T-helper 1 cell treated with Interleukin-12 subunit alpha and Interleukin-12 subunit beta and Interleukin-4 antibody, amounts not matched to agents 30 ng/mL and 1 ng/mL, for 36 hours (primary cell): ENCODE measurements at regions not wholly inside any gene's neighbourhood (a gene's known extent, or its start where the extent isn't known, plus 50 kb on each side); places are given as distances from the start of the nearest gene placed in this dataset.

Source experiments
- intact Hi-C: fragments of 100-400 bp; cut with micrococcal nuclease; formaldehyde crosslinking; loops from one replicate; pipeline ENCODE4 v1.15.1; 2024

- intact Hi-C loops, result loop anchor here (1.0 to 10.0 kb wide), 2 partner anchors 8 to 1625 kb away; no protein-coding TSS in a partner anchor
Measured at GRCh38 chr11:62030071-62030684, 62.7 kb upstream of the FTH1 start.

DNA sequence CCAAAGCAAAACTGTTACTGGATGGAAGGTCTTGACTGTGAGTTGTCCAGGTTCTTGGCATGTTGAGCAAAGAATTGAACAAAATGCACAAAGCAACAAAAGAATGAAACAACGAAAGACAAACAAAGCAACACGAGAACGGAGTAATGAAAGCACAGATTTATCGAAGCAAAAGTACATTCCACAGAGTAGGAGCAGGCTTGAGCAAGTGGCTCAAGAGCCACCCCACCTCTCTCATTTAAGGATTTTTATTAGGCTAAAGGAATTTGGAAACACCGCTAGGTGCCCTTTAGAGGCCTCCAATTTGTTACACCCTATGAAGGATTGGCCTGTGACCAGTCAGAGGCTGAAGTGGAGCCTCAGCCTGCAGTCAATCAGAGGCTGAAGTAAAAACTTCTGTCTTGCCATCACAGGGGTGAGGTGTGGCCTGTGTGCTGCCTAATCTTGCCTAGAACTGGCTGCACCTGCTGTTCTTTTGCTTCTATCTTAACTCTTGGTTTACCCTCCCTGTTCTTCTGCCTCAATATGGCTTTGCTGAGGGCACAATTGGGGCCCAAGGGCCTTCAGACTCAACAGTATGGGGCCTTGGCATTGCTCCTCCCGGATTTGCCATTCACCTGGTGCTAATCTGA is 59.4 kb upstream of the FTH1 start:
- intact Hi-C loops, result loop anchor here (5.0 kb wide), 1 partner anchor 200 kb away; the partner anchor contains the start of gene FADS2

DNA sequence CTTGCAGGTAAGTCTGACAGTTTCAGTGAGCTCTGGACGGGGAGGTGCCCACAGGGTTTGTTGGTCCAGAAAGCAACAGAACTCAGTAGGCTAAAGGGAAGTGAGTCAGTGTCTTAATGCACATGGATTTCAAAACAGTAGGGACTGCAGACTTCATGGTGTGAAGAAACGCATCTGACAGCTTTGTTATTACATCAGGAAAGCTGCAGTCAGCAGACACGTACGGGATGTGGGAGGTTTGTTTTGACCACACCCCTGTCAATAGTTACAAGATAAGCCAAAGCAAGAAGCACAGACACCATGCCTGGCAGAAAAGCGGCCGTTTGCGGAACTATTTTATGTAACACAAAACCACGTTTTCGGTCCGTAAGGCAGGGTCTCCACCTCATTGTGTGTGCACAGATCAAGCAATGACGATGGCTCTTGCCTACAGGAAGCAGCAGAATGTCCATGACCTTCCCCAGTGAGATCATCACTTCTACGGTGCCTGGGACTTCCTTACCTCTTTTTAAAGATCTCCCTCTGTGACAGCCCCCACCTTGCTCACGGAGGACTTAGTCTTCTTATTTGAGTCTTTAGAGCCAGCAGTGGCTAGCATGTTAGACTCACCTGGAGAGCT is 58.2 kb upstream of the FTH1 start:
- intact Hi-C loops, result loop anchor here (1.0 to 5.0 kb wide), 8 partner anchors 53 to 444 kb away; partner anchors contain the start of genes FADS2, FADS3, FEN1 and FTH1

- intact Hi-C loops, result loop anchor here (1.0 to 5.0 kb wide), 8 partner anchors 53 to 444 kb away; partner anchors contain the start of genes FADS2, FADS3, FEN1 and FTH1
Measured at GRCh38 chr11:62024936-62025486, 57.6 kb upstream of the FTH1 start.

DNA sequence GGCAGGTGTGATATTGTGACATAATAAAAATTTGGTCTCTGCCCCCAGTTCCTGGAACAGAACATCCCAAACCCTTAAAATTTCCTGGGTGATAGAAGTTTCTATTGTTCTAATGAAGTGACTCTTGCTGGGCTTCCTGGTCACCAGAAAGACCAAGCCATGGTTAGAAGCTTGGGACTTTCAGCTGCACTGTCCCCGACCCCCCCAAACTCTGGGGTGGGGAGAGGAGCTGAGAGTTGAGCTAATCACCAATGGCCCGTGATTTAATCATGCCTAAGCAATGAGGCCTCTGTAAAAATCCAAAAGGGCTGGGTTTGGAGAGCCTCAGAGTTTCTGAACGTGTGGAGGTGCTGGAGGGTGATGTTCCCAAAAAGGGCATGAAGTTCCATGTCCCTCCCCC is 54.8 kb upstream of the FTH1 start:
- intact Hi-C loops, result loop anchor here (1.0 kb wide), 1 partner anchor 8 kb away; no protein-coding TSS in a partner anchor

GRCh38 chr11:62020661-62021060 is 53.2 kb upstream of the FTH1 start:
- intact Hi-C loops, result no loop called here

DNA sequence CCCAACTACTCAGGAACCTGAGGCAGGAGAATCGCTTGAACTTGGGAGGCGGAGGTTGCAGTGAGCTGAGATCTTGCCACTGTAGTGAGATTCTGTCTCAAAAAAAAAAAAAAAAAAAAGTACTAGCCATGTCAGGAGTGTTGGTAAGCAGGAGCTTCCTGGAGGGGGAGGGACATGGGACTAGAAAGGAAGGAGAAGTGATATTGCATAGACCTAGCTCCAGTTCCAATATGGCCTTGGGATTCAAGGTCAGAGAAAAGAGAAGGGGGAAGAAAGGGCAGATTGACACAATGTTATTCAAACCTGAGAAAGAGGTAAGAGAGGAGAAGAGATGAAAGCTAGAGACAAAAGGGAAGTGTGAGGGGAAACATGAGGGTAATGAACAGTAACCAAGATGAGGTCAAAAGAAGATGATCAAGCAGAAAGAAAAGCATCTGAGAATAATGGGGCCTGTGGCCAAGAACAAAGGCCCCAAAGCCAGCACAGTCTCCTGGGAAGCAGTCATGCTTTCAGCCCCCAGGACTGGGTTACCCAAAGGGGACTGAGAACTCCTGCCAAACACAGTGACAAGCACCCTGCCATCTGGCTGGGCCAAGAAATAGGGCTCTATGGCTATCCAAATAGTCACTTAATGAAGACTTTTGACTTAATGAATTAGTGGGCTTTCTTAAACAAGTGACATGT is 51.7 kb upstream of the FTH1 start:
- intact Hi-C loops, result no loop called here

- intact Hi-C loops, result no loop called here
Measured at GRCh38 chr11:62017878-62018655, 50.6 kb upstream of the FTH1 start.
